Ishikawa (cell line): ENCODE measurements at regions not wholly inside any gene's neighbourhood (a gene's known extent, or its start where the extent isn't known, plus 50 kb on each side); places are given as distances from the start of the nearest gene placed in this dataset.

ENCODE experiments used
- CEBPB ChIP-seq: IDR thresholded peaks from 2 replicates; pipeline ENCODE4 v1.6.1; 2012
- CREB1 ChIP-seq: IDR thresholded peaks from 2 replicates; pipeline ENCODE4 v1.6.1; 2012; ENCODE audit warnings: low read depth
- EGR1 ChIP-seq: IDR thresholded peaks from 2 replicates; pipeline ENCODE4 v1.6.1; 2012
- EP300 ChIP-seq: IDR thresholded peaks from 2 replicates; pipeline ENCODE4 v1.6.1; 2012; ENCODE audit warnings: borderline replicate concordance
- FOXM1 ChIP-seq: IDR thresholded peaks from 2 replicates; pipeline ENCODE4 v1.6.1; 2012; ENCODE audit warnings: low read depth, borderline replicate concordance
- MAX ChIP-seq: IDR thresholded peaks from 2 replicates; pipeline ENCODE4 v1.6.1; 2012
- NFIC ChIP-seq: IDR thresholded peaks from 2 replicates; pipeline ENCODE4 v1.6.1; 2012
- RAD21 ChIP-seq: IDR thresholded peaks from 2 replicates; pipeline ENCODE4 v1.6.1; 2012; ENCODE audit warnings: low read depth
- REST ChIP-seq: IDR thresholded peaks from 2 replicates; pipeline ENCODE4 v1.6.1; 2012; ENCODE audit warnings: low read depth, mild to moderate bottlenecking
- TAF1 ChIP-seq: IDR thresholded peaks from 2 replicates; pipeline ENCODE4 v1.6.1; 2012; ENCODE audit warnings: low read depth, mild to moderate bottlenecking
- TCF12 ChIP-seq: IDR thresholded peaks from 2 replicates; pipeline ENCODE4 v1.6.1; 2012; ENCODE audit warnings: low read depth
- TEAD4 ChIP-seq: IDR thresholded peaks from 2 replicates; pipeline ENCODE4 v1.6.1; 2012
- USF1 ChIP-seq: IDR thresholded peaks from 2 replicates; pipeline ENCODE4 v1.6.1; 2012
- YY1 ChIP-seq: IDR thresholded peaks from 2 replicates; pipeline ENCODE4 v1.6.1; 2012; ENCODE audit warnings: low read depth
- ZBTB7A ChIP-seq: IDR thresholded peaks from 2 replicates; pipeline ENCODE4 v1.6.1; 2012; ENCODE audit warnings: low read depth

- no peak for TF ChIP-seq TAF1
- TF ChIP-seq ZBTB7A, result no peak
- TF ChIP-seq CEBPB, result no peak
- TF ChIP-seq USF1, result no peak
- TF ChIP-seq TCF12, result no peak
- TF ChIP-seq FOXM1, result no peak
- TF ChIP-seq TEAD4, result no peak
- no peak for TF ChIP-seq NFIC
- no peak for TF ChIP-seq EP300
Measured at GRCh38 chr5:99355881-99356280, 427.1 kb upstream of the CHD1 start.

- TF ChIP-seq ZBTB7A (no peak), TCF12 (no peak), NFIC (no peak), YY1 (no peak), CREB1 (no peak), TAF1 (no peak)
Measured at GRCh38 chr5:99349787-99350186, 421.0 kb upstream of the CHD1 start.

- TF ChIP-seq EGR1 (no peak), TEAD4 (no peak), USF1 (no peak), TAF1 (no peak), RAD21 (no peak), ZBTB7A (no peak), EP300 (no peak), TCF12 (no peak), REST (no peak), MAX (no peak), CEBPB (no peak), FOXM1 (no peak), NFIC (no peak), YY1 (no peak), CREB1 (no peak)
Measured at GRCh38 chr5:99348597-99348996, 419.8 kb upstream of the CHD1 start.

GRCh38 chr5:99334936-99335335 is 406.1 kb upstream of the CHD1 start:
- TF ChIP-seq USF1 (no peak), TAF1 (no peak), CREB1 (no peak), NFIC (no peak), EGR1 (no peak), FOXM1 (no peak), YY1 (no peak), EP300 (no peak), ZBTB7A (no peak), CEBPB (no peak), TCF12 (no peak), TEAD4 (no peak), REST (no peak), RAD21 (no peak)

GRCh38 chr5:99331061-99331460 is 402.3 kb upstream of the CHD1 start:
- no peak for TF ChIP-seq FOXM1
- TF ChIP-seq TCF12, result no peak
- no peak for TF ChIP-seq USF1
- TF ChIP-seq EGR1, result no peak
- no peak for TF ChIP-seq RAD21
- no peak for TF ChIP-seq CEBPB
- no peak for TF ChIP-seq CREB1
- no peak for TF ChIP-seq NFIC
- TF ChIP-seq ZBTB7A, result no peak
- TF ChIP-seq TEAD4, result no peak
- no peak for TF ChIP-seq YY1
- TF ChIP-seq MAX, result no peak
- no peak for TF ChIP-seq TAF1
- no peak for TF ChIP-seq REST
- no peak for TF ChIP-seq EP300
